ENCODE measurements at regions not wholly inside any gene's neighbourhood (a gene's known extent, or its start where the extent isn't known, plus 50 kb on each side); places are given as distances from the start of the nearest gene placed in this dataset.

GRCh38 chr14:100994082-100994481 lies 90.6 kb upstream of the RTL1 start:
- H3K4me2 ChIP-seq (ENCODE audit: low read length) = no peak overlapping the region
- DNase-seq (ENCODE audit: low spot score) = no peak
- TF ChIP-seq CTCF (conservative IDR thresholded peaks at IDR 0.05; ENCODE audit: low read length) = no peak
- no peak for TF ChIP-seq EZH2phosphoT487 (IDR thresholded peaks at IDR 0.05; ENCODE audit: borderline replicate concordance, low read depth, low read length)
- no peaks in the 10 kb centered on the region for H4K20me1 ChIP-seq (ENCODE audit: insufficient read depth, low read length)
- H2AFZ ChIP-seq (ENCODE audit: low read length) = no peak overlapping the region
- no peaks in the 10 kb centered on the region for H3K9me3 ChIP-seq (ENCODE audit: low read length)
- no TSS peak for BruUV-seq (replicated peaks)
- no peaks in the 10 kb centered on the region for H3K36me3 ChIP-seq (ENCODE audit: insufficient read depth, low read length)
- no peaks in the 10 kb centered on the region for H3K79me2 ChIP-seq (ENCODE audit: insufficient read depth, low read depth, low read length)
- ChIA-PET CTCF (ENCODE audit: unreplicated experiment) (no interaction called here), POLR2A (interaction anchor here (0.6 kb wide), 1 partner anchor 100 kb away, joined by 5 read pairs; no protein-coding TSS in a partner anchor)
- H3K4me3 ChIP-seq (ENCODE audit: low read depth, low read length, poor library complexity, severe bottlenecking) = no peak overlapping the region
- no peak overlapping the region for H3K27ac ChIP-seq (ENCODE audit: low read depth, low read length, poor library complexity, severe bottlenecking)
- H3K4me1 ChIP-seq (ENCODE audit: insufficient read depth, low read length, poor library complexity, severe bottlenecking) = no peaks in the 10 kb centered on the region
- H3K9me2 ChIP-seq (ENCODE audit: insufficient read depth, low read length) = no peaks in the 10 kb centered on the region
- intact Hi-C loops (cut with micrococcal nuclease; ENCODE audit: unreplicated experiment) = no loop called here

- no peaks in the 10 kb centered on the region for H3K36me3 ChIP-seq (ENCODE audit: insufficient read depth, low read length)
- BruUV-seq (replicated peaks) = no TSS peak
- no peak overlapping the region for H3K4me2 ChIP-seq (ENCODE audit: low read length)
- H3K9me3 ChIP-seq (ENCODE audit: low read length) = no peaks in the 10 kb centered on the region
- no peak overlapping the region for H2AFZ ChIP-seq (ENCODE audit: low read length)
- ChIA-PET POLR2A (interaction anchor here (0.5 to 0.6 kb wide), 2 partner anchors 73 to 100 kb away, joined by 4 to 5 read pairs; no protein-coding TSS in a partner anchor), CTCF (ENCODE audit: unreplicated experiment) (no interaction called here)
- H3K79me2 ChIP-seq (ENCODE audit: insufficient read depth, low read depth, low read length) = no peaks in the 10 kb centered on the region
- no peaks in the 10 kb centered on the region for H3K9me2 ChIP-seq (ENCODE audit: insufficient read depth, low read length)
- H3K4me1 ChIP-seq (ENCODE audit: insufficient read depth, low read length, poor library complexity, severe bottlenecking) = no peaks in the 10 kb centered on the region
- DNase-seq (ENCODE audit: low spot score) = no peak
- H4K20me1 ChIP-seq (ENCODE audit: insufficient read depth, low read length) = no peaks in the 10 kb centered on the region
- intact Hi-C loops (cut with micrococcal nuclease; ENCODE audit: unreplicated experiment) = no loop called here
- no peak overlapping the region for H3K27ac ChIP-seq (ENCODE audit: low read depth, low read length, poor library complexity, severe bottlenecking)
- H3K4me3 ChIP-seq (ENCODE audit: low read depth, low read length, poor library complexity, severe bottlenecking) = no peak overlapping the region
- TF ChIP-seq EZH2phosphoT487 (IDR thresholded peaks at IDR 0.05; ENCODE audit: borderline replicate concordance, low read depth, low read length) (no peak), CTCF (conservative IDR thresholded peaks at IDR 0.05; ENCODE audit: low read length) (no peak)
Measured at GRCh38 chr14:100994756-100995330, 91.3 kb upstream of the RTL1 start.

GRCh38 chr14:101000711-101001250 lies 97.3 kb upstream of the RTL1 start:
- BruUV-seq (replicated peaks) = no TSS peak
- H3K79me2 ChIP-seq (ENCODE audit: insufficient read depth, low read depth, low read length) = no peaks in the 10 kb centered on the region
- no peaks in the 10 kb centered on the region for H3K9me2 ChIP-seq (ENCODE audit: insufficient read depth, low read length)
- no peak overlapping the region for H3K27ac ChIP-seq (ENCODE audit: low read depth, low read length, poor library complexity, severe bottlenecking)
- intact Hi-C loops (cut with micrococcal nuclease; ENCODE audit: unreplicated experiment) = no loop called here
- no peak overlapping the region for H3K4me3 ChIP-seq (ENCODE audit: low read depth, low read length, poor library complexity, severe bottlenecking)
- POLR2A ChIA-PET = no interaction called here
- H3K9me3 ChIP-seq (ENCODE audit: low read length) = no peaks in the 10 kb centered on the region
- no peaks in the 10 kb centered on the region for H4K20me1 ChIP-seq (ENCODE audit: insufficient read depth, low read length)
- CTCF ChIA-PET (ENCODE audit: unreplicated experiment) = no interaction called here
- H3K36me3 ChIP-seq (ENCODE audit: insufficient read depth, low read length) = no peaks in the 10 kb centered on the region
- H3K4me1 ChIP-seq (ENCODE audit: insufficient read depth, low read length, poor library complexity, severe bottlenecking) = no peaks in the 10 kb centered on the region
- TF ChIP-seq EZH2phosphoT487 (IDR thresholded peaks at IDR 0.05; ENCODE audit: borderline replicate concordance, low read depth, low read length) (no peak), CTCF (conservative IDR thresholded peaks at IDR 0.05; ENCODE audit: low read length) (no peak)
- no peak overlapping the region for H2AFZ ChIP-seq (ENCODE audit: low read length)
- no peak overlapping the region for H3K4me2 ChIP-seq (ENCODE audit: low read length)
- DNase-seq (ENCODE audit: low spot score) = no peak

All from OCI-LY7 (cell line).